ENCODE measurements at regions not wholly inside any gene's neighbourhood (a gene's known extent, or its start where the extent isn't known, plus 50 kb on each side); places are given as distances from the start of the nearest gene placed in this dataset.

DNA sequence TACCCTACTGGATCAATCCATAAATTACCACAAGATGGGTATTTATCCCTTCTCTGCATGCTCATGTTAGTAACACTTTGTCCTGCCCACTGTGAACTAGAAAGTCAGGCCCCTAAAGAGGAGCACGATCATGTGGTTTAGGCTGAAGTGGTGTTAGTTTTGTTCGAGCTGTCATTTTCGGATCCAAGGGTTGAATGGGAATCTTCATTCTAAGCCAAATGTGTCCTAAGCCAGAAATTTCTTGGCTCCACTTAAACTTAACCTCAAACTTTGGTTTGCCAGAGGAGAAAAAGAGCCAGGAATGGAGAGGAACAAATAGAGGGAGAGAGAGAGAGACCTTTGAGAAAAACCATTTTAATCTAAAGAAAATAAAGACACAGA is 837.7 kb upstream of the ZNF608 start:
- DNase-seq (ENCODE audit: low read depth, low spot score) = peak; percentile 77

DNA sequence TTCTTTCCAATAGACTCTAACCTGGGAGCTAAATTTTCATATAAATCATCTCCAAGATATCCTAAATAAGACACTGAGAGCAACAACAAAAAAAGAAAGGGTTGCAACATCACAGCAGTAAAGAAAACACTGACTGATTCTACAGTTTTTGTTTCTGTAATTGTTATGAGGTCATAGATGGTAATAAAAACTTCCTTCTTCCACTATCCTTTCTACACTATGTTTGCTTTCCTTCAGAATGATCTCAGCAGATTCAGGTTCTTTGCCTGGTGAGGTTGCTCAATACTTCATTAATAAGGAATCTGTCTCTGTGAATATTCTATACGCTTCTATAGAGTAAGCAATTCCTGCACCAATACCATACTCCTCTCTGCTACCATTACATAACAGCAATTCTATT is 835.6 kb upstream of the GRAMD2B start:
- no peak for DNase-seq (ENCODE audit: low read depth, low spot score)

DNA sequence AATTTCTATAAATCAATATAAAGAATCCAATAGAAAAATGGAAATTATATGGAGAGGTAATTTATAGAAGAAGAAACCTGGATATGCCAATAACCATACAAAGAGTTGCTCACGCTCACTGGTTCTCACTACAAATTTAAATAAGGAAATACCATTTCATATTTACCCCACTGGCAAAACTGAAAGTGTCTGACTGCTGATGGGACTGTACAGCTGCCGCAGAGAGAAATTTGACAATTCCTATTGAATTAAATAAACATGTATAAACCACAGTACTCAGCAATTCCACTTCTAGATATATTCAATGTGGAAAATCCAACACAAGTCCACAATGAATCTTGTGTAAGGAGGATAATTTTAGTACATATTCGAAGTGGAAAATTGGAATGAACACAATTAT is 830.4 kb upstream of the GRAMD2B start:
- no peak for DNase-seq (ENCODE audit: low read depth, low spot score)

DNA sequence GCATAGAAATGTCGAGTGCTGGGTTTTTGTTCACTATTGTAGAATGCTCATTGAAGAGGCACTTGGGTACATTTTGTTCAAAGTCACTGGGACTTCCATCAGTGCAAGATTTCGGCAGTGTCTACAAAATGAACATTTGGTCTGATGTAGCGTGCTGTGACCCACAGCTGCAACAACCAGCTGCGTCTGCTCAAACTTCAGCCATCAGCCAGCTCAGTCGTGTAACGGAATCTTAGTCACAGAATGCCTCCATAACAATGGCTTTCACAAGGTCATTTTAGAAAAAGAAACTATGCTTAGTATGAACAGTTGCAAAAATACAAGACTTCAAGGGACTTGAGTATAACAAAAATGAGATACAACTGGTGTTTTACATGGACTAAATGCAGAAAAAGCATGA is 828.1 kb upstream of the GRAMD2B start:
- no peak for DNase-seq (ENCODE audit: low read depth, low spot score)

DNA sequence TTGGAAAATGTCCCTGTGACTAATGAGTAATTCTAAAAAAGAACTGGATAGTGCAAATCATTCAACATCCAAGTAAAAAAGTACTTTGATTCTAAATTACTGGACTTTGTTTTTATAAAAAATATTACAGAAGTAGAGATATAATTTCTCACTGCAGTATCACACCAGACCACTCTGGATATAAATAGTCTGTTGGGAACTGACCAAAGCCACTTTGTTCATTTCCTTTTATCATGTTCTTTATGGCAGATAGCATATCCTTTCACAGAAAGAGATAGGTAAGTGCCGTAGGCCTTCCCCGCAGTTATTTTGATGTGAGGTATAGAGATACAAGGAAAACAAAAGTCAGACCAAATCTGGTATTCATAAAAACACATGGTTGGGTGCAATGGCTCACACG is 827.4 kb upstream of the GRAMD2B start:
- DNase-seq (ENCODE audit: low read depth, low spot score) = no peak

DNA sequence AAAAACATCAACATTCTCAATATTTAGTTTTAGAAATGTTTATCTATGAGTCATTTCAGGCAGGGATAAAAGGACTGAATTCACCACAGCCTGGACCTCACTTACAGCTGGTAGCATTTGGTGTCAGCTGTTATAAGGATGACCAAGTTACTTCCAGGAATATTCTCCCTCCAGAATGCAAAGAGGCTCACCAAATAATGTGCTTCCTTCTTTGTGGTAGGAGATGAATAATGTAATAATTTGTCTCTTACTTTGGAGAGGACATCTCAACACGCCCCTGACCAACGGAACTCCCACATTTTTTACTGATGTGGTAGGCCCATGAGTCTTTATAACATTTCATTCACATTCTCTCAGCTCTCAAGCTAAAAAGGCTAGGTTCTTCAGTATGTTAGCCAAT is 825.9 kb upstream of the GRAMD2B start:
- DNase-seq (ENCODE audit: low read depth, low spot score) = peak; percentile 65

DNA sequence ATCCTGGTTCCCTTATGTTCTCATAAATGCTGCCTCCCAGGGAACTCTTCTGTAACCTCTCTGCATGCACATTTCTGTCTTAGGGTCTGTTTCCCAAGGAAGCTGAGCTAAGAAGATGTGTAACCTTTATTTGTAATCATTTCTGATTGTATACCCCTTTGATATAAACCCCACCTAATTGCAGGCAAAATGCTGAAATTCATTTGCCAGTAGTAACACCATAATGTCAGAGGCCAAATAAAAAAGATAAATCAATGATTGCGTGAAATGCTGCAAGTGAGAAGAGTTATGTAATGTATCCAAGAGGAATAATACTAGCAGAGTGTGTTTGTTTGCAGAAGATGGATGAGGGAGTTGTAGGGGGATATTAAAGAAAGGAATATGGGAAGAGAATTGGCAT is 822.6 kb upstream of the GRAMD2B start:
- no peak for DNase-seq (ENCODE audit: low read depth, low spot score)

DNA sequence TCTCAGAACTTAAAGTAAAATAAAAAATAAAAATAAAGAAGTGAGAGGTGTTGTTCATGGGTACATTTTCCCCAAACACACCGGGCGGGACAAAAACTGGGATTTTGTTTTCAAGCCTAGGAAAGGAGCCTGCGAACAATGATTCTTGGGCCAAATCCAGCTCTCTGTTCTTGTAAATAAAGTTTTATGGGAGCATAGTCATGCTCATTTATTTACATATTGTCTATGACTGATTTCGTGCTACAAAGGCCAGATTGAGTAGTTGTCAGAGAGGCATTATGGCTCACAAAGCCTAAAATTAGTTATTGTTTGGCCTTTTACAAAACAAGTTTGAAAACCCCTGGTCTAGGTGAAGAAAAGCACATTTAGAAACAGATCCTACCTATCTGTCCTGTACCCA is 821.0 kb upstream of the GRAMD2B start:
- no peak for DNase-seq (ENCODE audit: low read depth, low spot score)

DNA sequence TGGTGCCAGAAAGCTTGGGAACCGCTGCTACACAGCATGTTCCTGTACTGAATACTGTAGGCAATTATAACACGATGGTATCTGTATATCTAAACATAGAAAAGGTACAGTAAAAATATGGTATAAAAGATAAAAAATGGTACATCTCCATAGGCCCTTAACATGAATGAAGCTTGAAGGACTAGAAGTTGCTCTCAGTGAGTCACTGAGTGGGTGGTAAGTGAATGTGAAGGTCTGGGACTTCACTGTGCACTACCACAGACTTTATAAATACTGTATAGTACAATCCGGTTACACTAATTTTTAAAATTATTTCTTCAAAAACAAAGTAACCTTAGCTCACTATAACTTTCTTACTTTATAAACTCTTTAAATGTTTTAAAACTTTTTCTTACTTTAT is 819.9 kb upstream of the GRAMD2B start:
- DNase-seq (ENCODE audit: low read depth, low spot score) = no peak

DNA sequence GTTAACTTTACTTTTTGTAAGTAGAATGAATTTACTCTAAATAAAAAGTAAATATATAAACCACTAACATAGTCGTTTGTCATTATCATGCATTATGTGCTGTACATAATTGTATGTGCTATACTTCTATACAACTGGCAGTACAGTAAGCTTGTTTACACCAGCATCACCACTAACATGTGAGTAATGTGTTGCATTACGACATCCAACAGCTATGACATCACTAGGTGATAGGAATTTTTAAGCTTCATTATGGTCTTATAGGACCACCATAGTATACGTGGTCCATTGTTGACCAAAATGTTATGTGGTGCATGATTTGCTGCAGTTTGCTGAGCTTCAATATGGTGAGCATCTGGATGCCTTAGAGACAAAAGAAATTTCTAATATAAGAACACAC is 819.1 kb upstream of the GRAMD2B start:
- DNase-seq (ENCODE audit: low read depth, low spot score) = no peak

DNA sequence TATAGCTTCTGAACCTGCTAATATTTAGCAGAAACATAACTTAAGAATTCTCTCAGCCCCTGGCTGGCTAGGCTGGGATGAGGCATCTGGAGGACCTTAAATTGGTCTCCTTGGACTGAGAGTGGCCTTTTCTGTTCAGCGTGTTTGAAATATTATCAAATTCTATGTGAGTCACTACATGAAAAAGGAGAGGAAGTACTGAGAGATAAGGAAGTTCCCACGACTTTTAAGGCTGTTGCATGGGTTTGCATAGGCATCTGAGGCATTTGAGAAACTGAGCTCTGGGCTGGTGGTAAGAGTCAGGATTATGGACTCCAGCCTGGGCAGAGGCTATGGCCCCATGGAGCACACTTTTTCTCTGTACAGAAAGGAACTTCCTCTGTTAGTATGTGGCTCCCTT is 816.2 kb upstream of the GRAMD2B start:
- DNase-seq (ENCODE audit: low read depth, low spot score) = peak; percentile 51

DNA sequence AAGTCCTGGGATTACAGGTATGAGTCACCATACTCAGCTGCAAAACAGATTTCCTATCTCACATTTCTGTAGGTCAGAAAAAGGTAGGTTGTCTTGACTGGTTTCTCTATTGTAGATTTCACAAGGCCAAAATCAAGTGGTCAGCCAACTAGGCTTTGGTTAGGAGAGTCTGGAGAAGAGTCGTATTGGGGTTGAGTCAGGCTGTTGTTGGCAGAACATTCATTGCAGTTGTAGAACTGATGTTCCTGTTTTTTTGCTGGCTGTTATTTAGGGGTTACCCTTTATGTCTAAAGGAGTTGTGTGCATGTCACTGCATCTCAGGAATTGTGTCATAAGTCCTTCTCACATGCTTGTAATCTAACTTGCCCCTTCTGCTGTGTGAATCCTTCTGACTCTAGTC is 814.2 kb upstream of the GRAMD2B start:
- no peak for DNase-seq (ENCODE audit: low read depth, low spot score)

DNA sequence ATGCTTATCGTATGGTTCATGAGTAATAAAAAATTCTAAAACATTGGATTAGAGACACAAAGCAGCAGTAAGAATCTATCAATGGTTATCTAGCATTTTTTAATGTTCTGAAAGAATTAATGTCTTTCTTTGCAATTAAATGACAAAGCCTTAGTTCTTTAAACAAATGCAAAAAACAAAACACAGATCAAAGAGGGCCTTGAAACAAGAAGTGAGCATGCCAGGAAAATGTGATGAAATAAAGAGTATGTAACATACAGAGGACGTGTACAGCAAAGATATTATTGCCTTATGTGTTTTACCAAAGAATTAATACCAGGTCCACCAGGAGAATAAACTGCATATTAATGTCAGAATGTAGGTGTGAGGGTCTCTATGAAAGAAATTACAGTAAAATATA is 812.3 kb upstream of the GRAMD2B start:
- DNase-seq (ENCODE audit: low read depth, low spot score) = no peak

DNA sequence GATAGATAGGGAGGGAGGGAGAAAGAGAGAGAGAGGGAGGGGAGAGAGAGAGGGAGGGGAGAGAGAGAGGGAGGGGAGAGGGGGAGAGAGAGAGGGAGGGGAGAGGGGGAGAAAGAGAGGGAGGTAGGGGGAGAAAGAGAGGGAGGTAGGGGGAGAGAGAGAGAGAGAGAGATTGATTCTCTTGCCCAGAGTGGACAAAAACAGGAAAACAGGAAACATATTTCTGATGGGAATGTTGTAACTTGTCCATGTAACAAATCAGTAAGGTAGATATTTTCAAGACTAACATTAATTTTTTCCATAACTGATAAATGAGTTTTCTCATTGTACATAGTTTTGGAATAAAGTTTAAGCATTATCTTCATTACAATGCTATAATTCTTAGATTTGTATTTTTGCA is 811.7 kb upstream of the GRAMD2B start:
- no peak for DNase-seq (ENCODE audit: low read depth, low spot score)

DNA sequence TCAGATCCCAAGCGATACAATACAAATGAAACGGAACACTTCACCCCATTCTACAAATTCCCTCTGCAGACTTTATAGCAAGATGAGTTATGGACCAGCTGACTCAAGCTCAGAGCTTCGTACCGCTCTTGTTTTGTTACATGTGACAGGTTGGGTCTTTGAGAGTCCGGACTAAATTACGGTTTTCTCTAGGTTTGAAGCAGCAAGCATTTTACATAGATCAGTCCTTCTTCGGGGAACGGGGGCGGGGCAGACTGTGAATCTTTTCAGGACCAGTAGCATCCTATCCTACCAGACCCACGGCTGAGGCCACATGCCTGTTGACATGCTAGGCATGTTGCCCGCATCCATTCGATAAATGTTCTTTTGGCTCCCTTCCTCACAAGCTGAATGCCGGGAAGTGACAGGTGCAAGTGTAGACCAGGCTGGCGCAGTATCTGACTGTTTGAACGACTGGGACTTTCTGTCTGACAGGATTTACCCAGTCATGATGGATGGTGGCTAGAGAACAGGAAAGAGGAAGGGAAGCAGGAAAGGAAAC is 811.0 kb upstream of the GRAMD2B start:
- DNase-seq (ENCODE audit: low read depth, low spot score) = no peak

DNA sequence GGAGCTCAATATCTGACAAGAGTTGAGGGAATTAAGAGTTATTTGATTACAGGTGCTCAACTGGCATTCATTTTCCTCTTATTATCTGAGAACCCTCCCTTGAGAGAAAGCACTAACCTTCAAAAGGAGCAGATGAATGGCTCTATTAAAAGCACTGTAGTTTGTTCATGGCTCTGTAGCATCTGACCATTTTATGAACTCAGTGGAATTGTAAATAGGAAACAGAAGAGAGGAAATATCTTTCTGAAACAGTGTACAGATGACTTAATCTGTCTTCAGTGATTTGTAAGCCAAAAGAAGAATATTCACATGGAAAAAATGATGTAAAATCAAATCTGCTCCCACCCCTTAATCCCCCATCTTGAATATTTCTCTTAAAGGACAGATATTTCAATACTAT is 810.4 kb upstream of the GRAMD2B start:
- DNase-seq (ENCODE audit: low read depth, low spot score) = no peak

DNA sequence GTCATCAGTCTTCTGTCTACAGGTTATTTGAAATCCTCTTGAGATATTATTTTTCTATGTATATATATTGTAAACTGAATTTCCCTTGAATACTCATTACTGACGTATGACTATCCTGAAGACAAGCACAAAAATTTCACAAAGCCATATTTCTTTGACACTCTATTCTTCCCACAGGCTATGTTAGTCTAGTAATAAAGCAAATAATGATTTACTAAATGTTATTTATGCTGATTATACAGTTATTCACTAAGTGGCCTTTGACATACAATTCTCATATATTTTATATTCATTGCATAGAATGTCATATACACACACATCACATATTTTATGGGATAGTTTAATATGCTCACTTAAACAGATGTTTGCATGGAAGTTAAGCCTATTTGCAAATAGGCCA is 793.0 kb upstream of the GRAMD2B start:
- DNase-seq (ENCODE audit: low read depth, low spot score) = no peak

DNA sequence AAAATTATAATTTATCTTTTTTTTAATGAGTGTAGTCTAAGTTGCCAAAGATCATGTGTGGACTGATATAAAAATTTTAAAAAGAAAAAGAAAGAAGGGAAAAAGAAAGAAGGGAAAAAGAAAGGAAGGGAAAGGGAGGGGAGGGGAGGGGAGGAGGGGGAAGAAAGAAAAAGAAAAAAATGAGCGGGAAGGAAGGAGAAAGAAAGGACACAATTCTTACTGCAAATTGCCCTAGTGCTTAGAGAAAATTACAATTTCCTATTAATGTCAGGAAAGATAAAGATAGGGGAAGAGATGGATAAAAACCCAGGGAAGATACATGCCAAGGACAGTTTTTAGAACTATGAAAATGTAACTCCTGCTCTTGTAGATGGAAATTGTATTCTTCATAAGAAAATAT is 789.7 kb upstream of the GRAMD2B start:
- no peak for DNase-seq (ENCODE audit: low read depth, low spot score)

DNA sequence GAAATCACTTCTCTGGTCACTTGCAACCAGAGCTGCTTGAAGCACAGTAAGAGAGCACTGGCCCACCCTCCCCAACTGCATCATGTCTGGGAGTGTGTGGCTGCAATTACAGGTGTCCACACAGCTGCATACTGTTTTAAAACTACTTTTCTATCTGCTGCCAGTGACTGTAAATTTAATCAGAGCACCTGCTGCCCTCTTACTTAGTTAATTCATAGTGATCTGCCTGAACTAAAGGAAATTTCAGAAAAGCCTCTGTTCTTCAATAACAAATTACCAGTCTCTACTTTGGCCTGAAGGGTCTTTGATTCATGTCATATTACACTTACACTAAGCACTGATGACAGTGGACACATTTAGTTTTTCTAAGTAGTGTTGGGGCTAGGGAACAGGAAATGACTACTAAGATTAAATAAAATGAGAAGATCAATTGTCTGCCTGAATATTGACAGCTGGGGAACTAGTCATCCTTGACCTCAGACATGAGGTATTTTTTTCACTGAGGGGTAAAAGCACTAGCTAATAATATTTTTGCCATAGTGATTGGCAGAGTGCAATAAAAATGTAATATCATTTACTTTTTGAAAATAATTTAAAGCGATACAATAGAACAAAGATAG is 788.9 kb upstream of the GRAMD2B start:
- no peak for DNase-seq (ENCODE audit: low read depth, low spot score)

DNA sequence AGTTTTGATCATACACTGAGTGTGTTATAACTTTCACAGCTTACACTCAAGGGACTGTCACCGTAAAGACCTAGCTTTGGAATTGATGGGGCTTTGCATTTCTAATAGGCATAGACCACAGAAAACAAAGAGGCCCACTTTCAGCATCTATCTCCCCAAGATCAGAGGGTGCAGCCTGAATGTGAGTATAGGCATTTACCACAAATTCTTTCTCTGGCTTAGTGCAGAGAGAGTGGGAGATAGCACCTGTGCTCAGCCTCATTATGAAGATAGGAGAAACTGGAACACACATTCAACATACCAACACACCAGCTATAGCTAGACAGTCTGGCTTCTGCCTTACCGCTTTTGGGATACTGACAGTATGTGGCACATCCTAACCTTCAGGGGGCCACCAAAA is 783.4 kb upstream of the GRAMD2B start:
- no peak for DNase-seq (ENCODE audit: low read depth, low spot score)

DNA sequence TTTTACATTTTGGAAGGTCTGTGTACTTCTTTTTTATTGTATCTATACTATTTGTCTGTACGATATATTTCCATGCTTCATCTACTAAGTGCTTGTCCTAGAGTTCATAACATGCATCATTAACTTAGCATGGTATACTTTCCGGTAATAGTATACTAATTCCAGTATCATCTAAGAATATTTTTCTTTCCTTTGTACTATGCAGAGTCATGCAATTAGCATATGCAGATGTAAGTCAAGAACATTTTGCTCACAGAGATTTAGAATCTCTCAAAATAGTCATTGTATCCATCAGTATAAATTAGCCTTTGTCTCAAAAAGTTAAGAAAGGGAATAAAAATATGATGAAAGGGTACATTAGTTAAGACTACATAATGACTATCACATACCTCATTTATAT is 770.4 kb upstream of the GRAMD2B start:
- no peak for DNase-seq (ENCODE audit: low read depth, low spot score)

DNA sequence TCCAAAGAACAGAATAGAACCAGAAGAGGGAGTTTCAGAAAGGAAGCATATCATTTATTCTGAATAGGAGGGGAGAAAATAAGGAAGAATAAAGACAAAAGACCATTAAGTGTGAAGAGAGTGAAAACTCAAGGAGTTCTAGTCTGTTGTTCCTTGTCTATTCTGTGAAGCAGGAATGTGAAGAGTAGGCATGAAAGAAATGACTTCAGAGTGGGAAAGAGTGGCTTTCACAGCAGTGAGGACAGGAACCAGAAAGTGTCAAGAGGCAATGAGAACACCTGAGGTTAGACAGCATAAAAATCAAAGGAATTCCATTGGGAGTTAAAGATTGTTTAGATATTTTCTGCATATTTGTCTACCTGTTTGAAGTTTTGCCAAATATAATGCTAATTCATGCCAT is 768.8 kb upstream of the GRAMD2B start:
- DNase-seq (ENCODE audit: low read depth, low spot score) = no peak

DNA sequence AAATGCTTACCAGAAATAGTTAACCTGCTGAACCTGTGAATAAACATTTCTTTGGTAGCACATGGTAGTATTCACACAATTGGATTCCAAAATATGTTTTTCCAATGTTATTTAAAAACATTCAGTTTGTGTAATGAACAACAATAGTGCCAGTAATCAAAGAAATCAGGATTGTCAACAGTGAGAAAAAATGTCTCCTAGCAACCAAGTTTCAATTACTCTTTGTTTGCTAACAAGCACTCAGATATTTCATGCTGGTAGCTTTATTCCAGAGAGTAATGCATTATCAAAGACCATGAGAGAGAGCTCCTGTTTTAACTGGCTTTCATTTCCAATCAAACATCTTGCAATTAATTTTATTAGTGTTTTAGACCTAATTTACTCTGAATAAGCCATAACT is 768.1 kb upstream of the GRAMD2B start:
- no peak for DNase-seq (ENCODE audit: low read depth, low spot score)

DNA sequence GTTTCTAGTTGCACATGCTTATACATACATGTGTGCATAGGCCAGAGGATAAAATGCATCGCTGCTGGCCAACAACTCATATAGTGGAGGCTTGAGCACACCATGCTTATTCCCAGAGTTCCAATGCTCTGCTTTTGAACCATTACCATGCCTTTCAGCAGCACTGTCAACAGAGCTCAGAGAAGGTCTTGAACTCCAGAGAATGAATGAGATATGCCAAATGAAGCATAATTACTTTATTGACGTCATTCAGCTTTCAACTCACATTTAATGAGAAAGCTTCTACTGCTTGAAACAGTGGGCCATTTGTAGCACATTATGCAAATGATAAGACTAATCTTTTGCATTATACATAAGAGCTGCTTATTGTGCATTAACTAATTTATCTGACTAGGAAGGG is 765.3 kb upstream of the GRAMD2B start:
- DNase-seq (ENCODE audit: low read depth, low spot score) = peak; percentile 46
